ENCODE measurements at regions not wholly inside any gene's neighbourhood (a gene's known extent, or its start where the extent isn't known, plus 50 kb on each side); places are given as distances from the start of the nearest gene placed in this dataset.

GRCh38 chr11:134719397-134719796 is 307.4 kb upstream of the B3GAT1 start:
- Histone ChIP-seq H3K4me3 (replicated peaks; ENCODE audit: low read depth, low read length) (no peak overlapping the region), H3K36me3 (ENCODE audit: control insufficient read depth, insufficient read depth, low read length) (no peaks in the 10 kb centered on the region), H3K27me3 (replicated peaks; ENCODE audit: control insufficient read depth, insufficient read depth, low read length) (no peaks in the 10 kb centered on the region)
- TF ChIP-seq CTCF (IDR thresholded peaks at IDR 0.05; ENCODE audit: insufficient read depth, low read length, poor library complexity, severe bottlenecking), result no peak
- DNase-seq (ENCODE audit: extremely low read depth, insufficient read length), result no peak

- TF ChIP-seq CTCF (IDR thresholded peaks at IDR 0.05; ENCODE audit: insufficient read depth, low read length, poor library complexity, severe bottlenecking), result no peak
- Histone ChIP-seq H3K27me3 (replicated peaks; ENCODE audit: control insufficient read depth, insufficient read depth, low read length) (no peaks in the 10 kb centered on the region; the same call in 1 of the 2 replicates), H3K4me3 (replicated peaks; ENCODE audit: low read depth, low read length) (no peak overlapping the region)
Observed at GRCh38 chr11:134716582-134716981, 304.5 kb upstream of the B3GAT1 start.

GRCh38 chr11:134714021-134714656 is 302.1 kb upstream of the B3GAT1 start:
- Histone ChIP-seq H3K27me3 (replicated peaks; ENCODE audit: control insufficient read depth, insufficient read depth, low read length) (no peaks in the 10 kb centered on the region; the same call in 1 of the 2 replicates), H3K36me3 (ENCODE audit: control insufficient read depth, insufficient read depth, low read length) (no peaks in the 10 kb centered on the region), H3K4me3 (replicated peaks; ENCODE audit: low read depth, low read length) (no peak overlapping the region)
- no peak for DNase-seq (ENCODE audit: extremely low read depth, insufficient read length)
- TF ChIP-seq CTCF (IDR thresholded peaks at IDR 0.05; ENCODE audit: insufficient read depth, low read length, poor library complexity, severe bottlenecking), result no peak

More at GRCh38 chr11:134716582-134716981, 304.5 kb upstream of the B3GAT1 start:
- H3K36me3 ChIP-seq (ENCODE audit: control insufficient read depth, insufficient read depth, low read length), result no peaks in the 10 kb centered on the region
- no peak for DNase-seq (ENCODE audit: extremely low read depth, insufficient read length)

- Histone ChIP-seq H3K4me3 (replicated peaks; ENCODE audit: low read depth, low read length) (no peak overlapping the region), H3K27me3 (replicated peaks; ENCODE audit: control insufficient read depth, insufficient read depth, low read length) (no peaks in the 10 kb centered on the region; the same call in 1 of the 2 replicates), H3K36me3 (ENCODE audit: control insufficient read depth, insufficient read depth, low read length) (no peaks in the 10 kb centered on the region)
- DNase-seq (ENCODE audit: extremely low read depth, insufficient read length), result no peak
- TF ChIP-seq CTCF (IDR thresholded peaks at IDR 0.05; ENCODE audit: insufficient read depth, low read length, poor library complexity, severe bottlenecking), result no peak
Observed at GRCh38 chr11:134712228-134713145, 300.4 kb upstream of the B3GAT1 start.

GRCh38 chr11:134711588-134711987 is 299.5 kb upstream of the B3GAT1 start:
- H3K27me3 ChIP-seq (replicated peaks; ENCODE audit: control insufficient read depth, insufficient read depth, low read length), result no peaks in the 10 kb centered on the region; the same call in 1 of the 2 replicates
- no peaks in the 10 kb centered on the region for H3K36me3 ChIP-seq (ENCODE audit: control insufficient read depth, insufficient read depth, low read length)
- no peak overlapping the region for H3K4me3 ChIP-seq (replicated peaks; ENCODE audit: low read depth, low read length)
- DNase-seq (ENCODE audit: extremely low read depth, insufficient read length), result no peak
- no peak for TF ChIP-seq CTCF (IDR thresholded peaks at IDR 0.05; ENCODE audit: insufficient read depth, low read length, poor library complexity, severe bottlenecking)
